ENCODE measurements at regions not wholly inside any gene's neighbourhood (a gene's known extent, or its start where the extent isn't known, plus 50 kb on each side); places are given as distances from the start of the nearest gene placed in this dataset.
"Not testable (repeated sequence)": the region's sequence is repeated elsewhere in the genome, so short reads cannot be mapped to it uniquely, and the experiment has no call there.

- H3K36me3 Mint-ChIP-seq, H3K9me3 Mint-ChIP-seq, H3K4me3 Mint-ChIP-seq, H3K4me1 Mint-ChIP-seq, H3K27ac Mint-ChIP-seq, DNase-seq, H3K27me3 Mint-ChIP-seq: not testable (repeated sequence)
These were observed 68.8 kb upstream of the CRYM start for GRCh38 chr16:21346756-21347491.

GRCh38 chr16:21344361-21344912 lies 66.3 kb upstream of the CRYM start:
- H3K27ac Mint-ChIP-seq, H3K4me1 Mint-ChIP-seq, H3K9me3 Mint-ChIP-seq: not testable (repeated sequence)

GRCh38 chr16:21341101-21341500 lies 63.0 kb upstream of the CRYM start:
- DNase-seq: no peak
- H3K27ac Mint-ChIP-seq: no peak overlapping the region
- peaks cover 18% of the 10 kb centered on the region for H3K27me3 Mint-ChIP-seq
- H3K9me3 Mint-ChIP-seq: peaks cover 1% of the 10 kb centered on the region
- H3K36me3 Mint-ChIP-seq: no peaks in the 10 kb centered on the region
- no peaks in the 10 kb centered on the region for H3K4me1 Mint-ChIP-seq
- no peak overlapping the region for H3K4me3 Mint-ChIP-seq

More at GRCh38 chr16:21344361-21344912, 66.3 kb upstream of the CRYM start:
- H3K27me3 Mint-ChIP-seq, DNase-seq, H3K36me3 Mint-ChIP-seq, H3K4me3 Mint-ChIP-seq: not testable (repeated sequence)

- Mint-ChIP-seq H3K4me1 (no peaks in the 10 kb centered on the region), H3K36me3 (no peaks in the 10 kb centered on the region), H3K9me3 (peaks cover 1% of the 10 kb centered on the region)
These were observed 61.9 kb upstream of the CRYM start for GRCh38 chr16:21339941-21340340.

GRCh38 chr16:21339269-21339641 lies 61.2 kb upstream of the CRYM start:
- Mint-ChIP-seq H3K4me3 (no peak overlapping the region), H3K9me3 (peaks cover 1% of the 10 kb centered on the region), H3K36me3 (no peaks in the 10 kb centered on the region), H3K27me3 (peaks cover 29% of the 10 kb centered on the region), H3K27ac (no peak overlapping the region), H3K4me1 (no peaks in the 10 kb centered on the region)
- no peak for DNase-seq

More at GRCh38 chr16:21339941-21340340, 61.9 kb upstream of the CRYM start:
- Mint-ChIP-seq H3K4me3 (no peak overlapping the region), H3K27ac (no peak overlapping the region), H3K27me3 (peaks cover 26% of the 10 kb centered on the region)
- DNase-seq: no peak

- Mint-ChIP-seq H3K4me3 (no peak overlapping the region), H3K27ac (no peak overlapping the region), H3K4me1 (no peaks in the 10 kb centered on the region), H3K27me3 (peaks cover 32% of the 10 kb centered on the region), H3K36me3 (no peaks in the 10 kb centered on the region), H3K9me3 (peaks cover 1% of the 10 kb centered on the region)
- no peak for DNase-seq
These were observed 60.6 kb upstream of the CRYM start for GRCh38 chr16:21338537-21339268.

GRCh38 chr16:21336231-21336630 lies 58.1 kb upstream of the CRYM start:
- Mint-ChIP-seq H3K4me1 (no peaks in the 10 kb centered on the region), H3K9me3 (peaks cover 1% of the 10 kb centered on the region), H3K27me3 (peaks cover 43% of the 10 kb centered on the region), H3K27ac (no peak overlapping the region), H3K4me3 (no peak overlapping the region), H3K36me3 (no peaks in the 10 kb centered on the region)
- no peak for DNase-seq

- H3K27ac Mint-ChIP-seq, H3K4me3 Mint-ChIP-seq, H3K36me3 Mint-ChIP-seq, DNase-seq, H3K4me1 Mint-ChIP-seq, H3K9me3 Mint-ChIP-seq: not testable (repeated sequence)
- peaks cover 43% of the 10 kb centered on the region for H3K27me3 Mint-ChIP-seq
These were observed 56.4 kb upstream of the CRYM start for GRCh38 chr16:21334188-21335146.

- not testable (repeated sequence) for H3K4me3 Mint-ChIP-seq, H3K27ac Mint-ChIP-seq, H3K9me3 Mint-ChIP-seq, DNase-seq, H3K36me3 Mint-ChIP-seq, H3K4me1 Mint-ChIP-seq
- H3K27me3 Mint-ChIP-seq: peaks cover 43% of the 10 kb centered on the region
These were observed 55.6 kb upstream of the CRYM start for GRCh38 chr16:21333683-21334082.

All from activated naive CD8-positive, alpha-beta T cell treated with anti-CD3 and anti-CD28 coated beads for 36 hours (primary cell).